Mesenchymal stem cell (in vitro differentiated cells and primary cell): ENCODE measurements at regions not wholly inside any gene's neighbourhood (a gene's known extent, or its start where the extent isn't known, plus 50 kb on each side); places are given as distances from the start of the nearest gene placed in this dataset.

Experiments
- DNase-seq: peaks from one replicate; pipeline ENCODE4 v3.0.0-alpha.2; 2013
- H2AFZ ChIP-seq: one replicate; pipeline ENCODE4 v1.6.1; 2013; ENCODE audit warnings: low read depth, mild to moderate bottlenecking, control low read depth, inconsistent platforms, low read length, moderate library complexity
- H2AK5ac ChIP-seq: 2 replicates; pipeline ENCODE4 v1.6.1; 2013; ENCODE audit warnings: low read length, moderate library complexity, mild to moderate bottlenecking, inconsistent platforms; ENCODE audit not compliant: severe bottlenecking
- H2BK120ac ChIP-seq: one replicate; pipeline ENCODE4 v1.6.1; 2013; ENCODE audit warnings: low read depth, mild to moderate bottlenecking, inconsistent platforms, low read length, moderate library complexity
- H2BK12ac ChIP-seq, 2 experiments: one replicate each; pipeline ENCODE4 v1.6.1; 2013; ENCODE audit warnings: inconsistent platforms in 2 of 2, low read length in 2 of 2, mild to moderate bottlenecking in 2 of 2, moderate library complexity in 2 of 2, control low read depth in 1 of 2
- H2BK15ac ChIP-seq: one replicate; pipeline ENCODE4 v1.6.1; 2013; ENCODE audit warnings: mild to moderate bottlenecking, low read depth, inconsistent platforms; ENCODE audit not compliant: poor library complexity, severe bottlenecking
- H2BK5ac ChIP-seq: 2 replicates; pipeline ENCODE4 v1.6.1; 2013; ENCODE audit warnings: low read depth, mild to moderate bottlenecking, low read length, control low read depth, inconsistent platforms; ENCODE audit not compliant: poor library complexity, severe bottlenecking
- H3K14ac ChIP-seq, 2 experiments: one replicate each; pipeline ENCODE4 v1.6.1; 2013; ENCODE audit warnings: inconsistent platforms in 2 of 2, low read length in 2 of 2, control low read depth in 1 of 2, mild to moderate bottlenecking in 1 of 2, moderate library complexity in 1 of 2
- H3K18ac ChIP-seq, 2 experiments: one replicate each; pipeline ENCODE4 v1.6.1; 2013; ENCODE audit warnings: inconsistent platforms in 2 of 2, low read length in 2 of 2, control low read depth in 1 of 2, low read depth in 1 of 2, mild to moderate bottlenecking in 1 of 2
- H3K23ac ChIP-seq, 2 experiments: one replicate each; pipeline ENCODE4 v1.6.1; 2013; ENCODE audit warnings: inconsistent platforms in 2 of 2, low read length in 2 of 2, mild to moderate bottlenecking in 2 of 2, moderate library complexity in 2 of 2, control low read depth in 1 of 2
- H3K27ac ChIP-seq: 2 replicates; pipeline ENCODE4 v1.5.1; 2013; ENCODE audit warnings: mild to moderate bottlenecking, moderate library complexity, low read length, control low read depth, inconsistent platforms; ENCODE audit not compliant: poor library complexity, severe bottlenecking
- H3K27me3 ChIP-seq, 2 experiments: 2 replicates each; pipeline versions ENCODE4 v1.6.1 to v1.7.0; 2013; ENCODE audit warnings: low read length in 2 of 2, mild to moderate bottlenecking in 2 of 2, moderate library complexity in 2 of 2, control low read depth in 1 of 2, inconsistent platforms in 1 of 2; ENCODE audit not compliant: control insufficient read depth in 1 of 2, insufficient read depth in 1 of 2
- H3K36me3 ChIP-seq, 2 experiments: 2 replicates each; pipeline versions ENCODE4 v1.6.1 to v1.7.0; 2013; ENCODE audit warnings: low read length in 2 of 2, control low read depth in 1 of 2, inconsistent platforms in 1 of 2, low read depth in 1 of 2, mild to moderate bottlenecking in 1 of 2; ENCODE audit not compliant: insufficient read depth in 2 of 2, control insufficient read depth in 1 of 2
- H3K4ac ChIP-seq, 2 experiments: one replicate each; pipeline ENCODE4 v1.6.1; 2013; ENCODE audit warnings: inconsistent platforms in 2 of 2, low read length in 2 of 2, mild to moderate bottlenecking in 2 of 2, moderate library complexity in 2 of 2, control low read depth in 1 of 2, low read depth in 1 of 2
- H3K4me1 ChIP-seq: 2 replicates; pipeline ENCODE4 v1.6.1; 2013; ENCODE audit warnings: low read depth, low read length, control low read depth; ENCODE audit not compliant: control insufficient read depth, insufficient read depth
- H3K4me2 ChIP-seq: 2 replicates; pipeline ENCODE4 v1.6.1; 2013; ENCODE audit warnings: low read length, mild to moderate bottlenecking, inconsistent platforms; ENCODE audit not compliant: poor library complexity, severe bottlenecking
- H3K4me3 ChIP-seq, 2 experiments: 2 replicates each; pipeline versions ENCODE4 v1.5.1 to v1.7.0; 2013; ENCODE audit warnings: low read length in 2 of 2, mild to moderate bottlenecking in 2 of 2, control low read depth in 1 of 2, low read depth in 1 of 2; ENCODE audit not compliant: insufficient read depth in 1 of 2
- H3K79me1 ChIP-seq: replicated peaks from 2 replicates; pipeline ENCODE4 v1.6.1; 2013; ENCODE audit warnings: mild to moderate bottlenecking, control low read depth, low read length, inconsistent platforms; ENCODE audit not compliant: poor library complexity, severe bottlenecking
- H3K9ac ChIP-seq: 2 replicates; pipeline ENCODE4 v1.7.0; 2013; ENCODE audit warnings: mild to moderate bottlenecking, low read length, moderate library complexity
- H3K9me3 ChIP-seq: 2 replicates; pipeline ENCODE4 v1.7.0; 2013; ENCODE audit warnings: mild to moderate bottlenecking, low read length; ENCODE audit not compliant: control insufficient read depth
- H4K8ac ChIP-seq: one replicate; pipeline ENCODE4 v1.6.1; 2013; ENCODE audit warnings: inconsistent platforms, mild to moderate bottlenecking, low read length, moderate library complexity
- H4K91ac ChIP-seq: one replicate; pipeline ENCODE4 v1.6.1; 2013; ENCODE audit warnings: mild to moderate bottlenecking, low read length, inconsistent platforms
- WGBS: methylation state at CpG from one replicate; pipeline ENCODE4 v1.1.7; 2013; ENCODE audit warnings: mixed read lengths; 5-methylcytosine and 5-hydroxymethylcytosine counted together

DNA sequence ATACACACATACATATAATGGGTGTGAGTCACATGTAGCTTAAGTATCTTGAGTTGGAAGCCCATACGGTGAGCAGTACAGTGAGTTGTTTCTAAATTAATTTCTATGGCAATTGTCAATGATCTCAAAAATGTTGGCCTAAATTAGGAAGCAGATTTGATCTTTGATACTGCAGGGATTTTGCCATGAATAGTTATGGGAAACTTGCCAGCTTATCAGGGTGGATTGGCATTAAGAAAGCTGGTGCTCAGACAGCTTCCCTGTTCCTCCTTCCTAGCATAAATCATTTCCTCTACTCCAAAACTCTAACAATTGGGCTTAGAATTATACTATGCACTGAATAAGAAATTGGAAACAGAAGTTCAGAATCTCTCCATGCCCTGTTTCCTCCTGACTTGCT, 150.9 kb upstream of the FRMD6 start:
- 95% methylated on average over 1 of the region's 1 CpG for WGBS
- H3K9ac ChIP-seq = no peak overlapping the region
- DNase-seq = no peak

DNA sequence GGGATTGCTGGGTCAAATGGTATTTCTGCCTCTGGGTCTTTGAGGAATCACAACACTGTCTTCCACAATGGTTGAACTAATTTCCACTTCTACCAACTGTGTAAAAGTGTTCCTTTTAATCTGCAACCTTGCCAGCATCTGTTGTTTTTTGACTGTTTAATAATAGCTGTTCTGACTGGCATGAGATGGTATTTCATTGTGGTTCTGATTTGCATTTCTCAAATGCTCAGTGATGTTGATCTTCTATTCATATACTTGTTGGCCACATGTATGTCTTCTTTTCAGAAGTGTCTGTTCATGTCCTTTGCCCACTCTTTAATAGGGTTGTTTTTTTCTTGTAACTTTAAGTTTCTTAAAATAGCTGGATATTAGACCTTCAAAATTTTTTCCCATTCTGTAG, 150.0 kb upstream of the FRMD6 start:
- no peak overlapping the region for H2AFZ ChIP-seq

More for the DNA sequence above, 150.9 kb upstream of the FRMD6 start:
- H3K4me3 ChIP-seq = no peak overlapping the region
- no peak overlapping the region for H3K4me2 ChIP-seq
- H3K4me1 ChIP-seq = no peaks in the 10 kb centered on the region
- H2AFZ ChIP-seq = no peak overlapping the region
- H2BK5ac ChIP-seq = no peak overlapping the region
- H2BK12ac ChIP-seq = no peak overlapping the region
- no peak overlapping the region for H2BK120ac ChIP-seq
- H3K14ac ChIP-seq = no peak overlapping the region
- H3K79me1 ChIP-seq = no peaks in the 10 kb centered on the region
- no peak overlapping the region for H2AK5ac ChIP-seq
- no peak overlapping the region for H2BK15ac ChIP-seq
- no peak overlapping the region for H3K23ac ChIP-seq
- H3K9me3 ChIP-seq = peaks cover 32% of the 10 kb centered on the region
- no peak overlapping the region for H3K18ac ChIP-seq
- no peaks in the 10 kb centered on the region for H3K36me3 ChIP-seq
- no peak overlapping the region for H4K8ac ChIP-seq
- no peak overlapping the region for H4K91ac ChIP-seq
- no peaks in the 10 kb centered on the region for H3K27me3 ChIP-seq
- H3K4ac ChIP-seq = no peak overlapping the region
- no peak overlapping the region for H3K27ac ChIP-seq

DNA sequence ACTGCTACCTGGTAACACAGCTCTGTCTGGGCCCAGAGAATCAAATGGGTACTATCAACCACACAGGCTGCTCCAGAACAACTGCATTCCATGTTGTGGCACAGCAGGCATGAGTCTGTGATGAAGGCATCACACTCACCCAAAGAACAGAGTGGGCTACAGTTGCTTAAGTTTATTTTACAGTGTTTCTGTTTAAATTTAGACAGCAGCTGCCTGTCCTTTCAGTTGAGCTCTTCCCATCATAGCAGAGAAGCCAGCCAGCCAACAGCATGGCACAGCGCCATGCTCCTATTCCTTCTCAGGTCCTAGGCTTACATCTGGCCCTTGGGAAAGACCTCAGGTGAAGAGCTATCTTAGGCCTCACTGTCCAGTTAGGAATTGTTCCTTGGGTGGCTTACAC, 147.0 kb upstream of the FRMD6 start:
- H4K91ac ChIP-seq = peak overlapping the region; percentile 87

More for the DNA sequence above, 150.0 kb upstream of the FRMD6 start:
- no peak overlapping the region for H4K91ac ChIP-seq
- no peak overlapping the region for H3K14ac ChIP-seq
- H3K4me3 ChIP-seq = no peak overlapping the region
- no peak overlapping the region for H3K18ac ChIP-seq
- H3K27me3 ChIP-seq = no peaks in the 10 kb centered on the region
- no peak overlapping the region for H2BK120ac ChIP-seq
- H3K79me1 ChIP-seq = no peaks in the 10 kb centered on the region
- H3K27ac ChIP-seq = no peak overlapping the region
- H2BK12ac ChIP-seq = no peak overlapping the region
- H3K4me2 ChIP-seq = no peak overlapping the region
- no peak overlapping the region for H3K23ac ChIP-seq
- H3K36me3 ChIP-seq = no peaks in the 10 kb centered on the region
- H2BK5ac ChIP-seq = no peak overlapping the region
- H4K8ac ChIP-seq = no peak overlapping the region
- H3K9ac ChIP-seq = no peak overlapping the region
- H3K4me1 ChIP-seq = no peaks in the 10 kb centered on the region
- peaks cover 22% of the 10 kb centered on the region for H3K9me3 ChIP-seq
- no peak overlapping the region for H3K4ac ChIP-seq
- DNase-seq = no peak
- H2AK5ac ChIP-seq = no peak overlapping the region
- no peak overlapping the region for H2BK15ac ChIP-seq

DNA sequence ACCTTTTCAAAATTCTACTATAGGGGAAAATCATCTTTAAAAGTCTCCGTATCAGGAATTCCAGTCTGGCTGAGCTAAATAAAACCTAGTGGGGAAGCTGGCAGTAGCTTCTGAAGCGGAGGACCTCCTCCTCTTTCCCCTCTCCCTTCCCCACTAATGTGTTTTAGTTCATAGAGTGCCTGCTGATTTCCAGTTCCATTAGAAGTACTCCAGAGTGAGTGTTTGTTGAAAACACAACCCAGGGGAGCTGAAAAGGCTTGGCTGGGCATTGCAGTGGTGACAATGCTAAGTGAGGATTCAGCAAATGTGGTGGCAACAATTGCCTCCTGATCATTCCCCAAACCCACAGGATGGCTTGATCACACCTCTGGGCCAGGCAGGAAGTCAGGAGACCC, 144.2 kb upstream of the FRMD6 start:
- no peaks in the 10 kb centered on the region for H3K79me1 ChIP-seq

More for the DNA sequence above, 147.0 kb upstream of the FRMD6 start:
- 100% methylated on average over 1 of the region's 1 CpG for WGBS
- Histone ChIP-seq H3K4ac (peak overlapping the region; percentile 66 to 84), H3K23ac (peak overlapping the region in 1 of 2 experiments; percentile 23), H3K14ac (no peak overlapping the region), H2BK5ac (no peak overlapping the region), H3K9ac (no peak overlapping the region), H3K9me3 (peaks cover 11% of the 10 kb centered on the region), H3K79me1 (no peaks in the 10 kb centered on the region), H2BK15ac (no peak overlapping the region), H3K18ac (peak overlapping the region; percentile 82 to 84), H4K8ac (peak overlapping the region; percentile 0), H3K4me1 (peaks cover 8% of the 10 kb centered on the region), H3K27me3 (no peaks in the 10 kb centered on the region), H2AK5ac (peak overlapping the region; percentile 53), H2BK12ac (peak overlapping the region; percentile 81 to 91), H3K4me3 (no peak overlapping the region), H3K4me2 (no peak overlapping the region), H3K27ac (no peak overlapping the region), H3K36me3 (no peaks in the 10 kb centered on the region), H2AFZ (no peak overlapping the region), H2BK120ac (peak overlapping the region; percentile 57)
- no peak for DNase-seq

More for the DNA sequence above, 144.2 kb upstream of the FRMD6 start:
- Histone ChIP-seq H3K4me3 (no peak overlapping the region), H3K14ac (no peak overlapping the region), H3K9me3 (peaks cover 4% of the 10 kb centered on the region), H3K18ac (peak overlapping the region; percentile 29 to 96), H2AFZ (no peak overlapping the region), H2BK120ac (no peak overlapping the region), H2BK15ac (no peak overlapping the region), H3K36me3 (no peaks in the 10 kb centered on the region), H3K4me2 (no peak overlapping the region), H3K27ac (peak overlapping the region; percentile 14), H3K4me1 (peaks cover 8% of the 10 kb centered on the region), H3K27me3 (no peaks in the 10 kb centered on the region), H4K8ac (peak overlapping the region; percentile 62), H3K4ac (peak overlapping the region; percentile 1 to 8), H4K91ac (peak overlapping the region; percentile 31), H2BK12ac (peak overlapping the region; percentile 34 to 85), H2BK5ac (no peak overlapping the region), H3K9ac (peak overlapping the region; percentile 54), H3K23ac (no peak overlapping the region), H2AK5ac (peak overlapping the region; percentile 14)
- WGBS = no CpG with 5 or more reads among the region's 2 CpGs
- peak; percentile 56 for DNase-seq
